Endothelial cell (in vitro differentiated cells): ENCODE measurements at regions not wholly inside any gene's neighbourhood (a gene's known extent, or its start where the extent isn't known, plus 50 kb on each side); places are given as distances from the start of the nearest gene placed in this dataset.

ENCODE experiments used
- DNase-seq: peaks from one replicate; pipeline ENCODE4 v3.0.0; 2021; ENCODE audit warnings: low spot score
- H3K27ac Mint-ChIP-seq: one replicate; pipeline ENCODE4 v1.8.0; 2021; ENCODE audit warnings: mixed read lengths, inconsistent platforms; ENCODE audit not compliant: unreplicated experiment
- H3K27me3 Mint-ChIP-seq: one replicate; pipeline ENCODE4 v1.8.0; 2021; ENCODE audit warnings: mild to moderate bottlenecking, moderate library complexity, mixed read lengths, inconsistent platforms; ENCODE audit not compliant: unreplicated experiment
- H3K36me3 Mint-ChIP-seq: one replicate; pipeline ENCODE4 v1.8.0; 2021; ENCODE audit warnings: mild to moderate bottlenecking, low read depth, mixed read lengths, inconsistent platforms; ENCODE audit not compliant: unreplicated experiment
- H3K4me1 Mint-ChIP-seq: one replicate; pipeline ENCODE4 v1.8.0; 2021; ENCODE audit warnings: mild to moderate bottlenecking, mixed read lengths, inconsistent platforms; ENCODE audit not compliant: unreplicated experiment
- H3K4me3 Mint-ChIP-seq: one replicate; pipeline ENCODE4 v1.8.0; 2021; ENCODE audit warnings: mild to moderate bottlenecking, mixed read lengths, inconsistent platforms; ENCODE audit not compliant: unreplicated experiment
- H3K9me3 Mint-ChIP-seq: one replicate; pipeline ENCODE4 v1.8.0; 2021; ENCODE audit warnings: mixed read lengths, inconsistent platforms; ENCODE audit not compliant: unreplicated experiment
- TF ChIP-seq, protein P1 (sequence below): fragments of 200-600 bp; sonication (generic); IDR thresholded peaks from one replicate; pipeline ENCODE4 v1.5.0; 2021; ENCODE audit warnings: antibody characterized with exemption; ENCODE audit not compliant: unreplicated experiment

DNA sequence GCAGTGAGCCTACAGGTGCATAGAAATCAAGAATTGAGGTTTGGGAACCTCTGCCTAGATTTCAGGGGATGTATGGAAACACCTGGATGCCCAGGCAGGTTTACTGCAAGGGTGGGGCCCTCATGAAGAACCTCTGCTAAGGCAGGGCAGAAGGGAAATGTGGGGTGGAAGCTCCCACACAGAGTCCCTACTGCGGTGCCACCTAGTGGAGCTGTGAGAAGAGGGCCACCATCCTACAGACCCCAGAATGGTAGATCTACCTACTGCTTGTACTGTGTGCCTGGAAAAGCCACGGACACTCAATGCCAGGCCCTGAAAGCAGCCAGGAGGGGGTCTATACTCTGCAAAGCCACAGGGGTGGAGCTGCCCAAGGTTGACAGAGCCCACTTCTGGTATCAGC lies 533.5 kb downstream of the GPAM start:
- no peaks in the 10 kb centered on the region for H3K4me1 Mint-ChIP-seq
- no peak overlapping the region for H3K4me3 Mint-ChIP-seq
- peaks cover 11% of the 10 kb centered on the region for H3K9me3 Mint-ChIP-seq
- peaks cover 1% of the 10 kb centered on the region for H3K27me3 Mint-ChIP-seq
- DNase-seq: no peak
- TF ChIP-seq, protein P1, sequence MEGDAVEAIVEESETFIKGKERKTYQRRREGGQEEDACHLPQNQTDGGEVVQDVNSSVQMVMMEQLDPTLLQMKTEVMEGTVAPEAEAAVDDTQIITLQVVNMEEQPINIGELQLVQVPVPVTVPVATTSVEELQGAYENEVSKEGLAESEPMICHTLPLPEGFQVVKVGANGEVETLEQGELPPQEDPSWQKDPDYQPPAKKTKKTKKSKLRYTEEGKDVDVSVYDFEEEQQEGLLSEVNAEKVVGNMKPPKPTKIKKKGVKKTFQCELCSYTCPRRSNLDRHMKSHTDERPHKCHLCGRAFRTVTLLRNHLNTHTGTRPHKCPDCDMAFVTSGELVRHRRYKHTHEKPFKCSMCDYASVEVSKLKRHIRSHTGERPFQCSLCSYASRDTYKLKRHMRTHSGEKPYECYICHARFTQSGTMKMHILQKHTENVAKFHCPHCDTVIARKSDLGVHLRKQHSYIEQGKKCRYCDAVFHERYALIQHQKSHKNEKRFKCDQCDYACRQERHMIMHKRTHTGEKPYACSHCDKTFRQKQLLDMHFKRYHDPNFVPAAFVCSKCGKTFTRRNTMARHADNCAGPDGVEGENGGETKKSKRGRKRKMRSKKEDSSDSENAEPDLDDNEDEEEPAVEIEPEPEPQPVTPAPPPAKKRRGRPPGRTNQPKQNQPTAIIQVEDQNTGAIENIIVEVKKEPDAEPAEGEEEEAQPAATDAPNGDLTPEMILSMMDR: no peak
- H3K36me3 Mint-ChIP-seq: peaks cover 11% of the 10 kb centered on the region
- no peak overlapping the region for H3K27ac Mint-ChIP-seq

DNA sequence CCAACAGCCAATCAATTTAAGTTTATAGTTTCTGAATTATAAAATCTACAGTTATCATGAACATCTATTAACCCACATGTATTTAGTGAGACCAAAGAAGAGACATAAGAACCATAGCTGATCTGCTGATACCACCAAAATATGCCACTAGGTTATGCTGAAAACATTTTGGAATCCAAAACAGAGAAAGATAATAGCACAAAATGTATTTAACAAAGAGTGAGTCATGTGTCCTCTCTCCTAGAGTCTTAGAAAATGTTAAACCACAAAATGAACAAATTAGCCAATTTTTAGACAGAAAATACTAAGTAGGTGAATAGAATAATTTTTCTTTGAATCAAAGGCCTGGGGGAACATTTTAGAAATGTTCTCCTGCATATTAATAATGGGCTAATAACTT lies 527.5 kb downstream of the GPAM start:
- Mint-ChIP-seq H3K4me3 (no peak overlapping the region), H3K36me3 (no peaks in the 10 kb centered on the region), H3K9me3 (no peaks in the 10 kb centered on the region), H3K27me3 (no peaks in the 10 kb centered on the region), H3K4me1 (no peaks in the 10 kb centered on the region), H3K27ac (no peak overlapping the region)
- DNase-seq: no peak
- TF ChIP-seq, protein P1: no peak

DNA sequence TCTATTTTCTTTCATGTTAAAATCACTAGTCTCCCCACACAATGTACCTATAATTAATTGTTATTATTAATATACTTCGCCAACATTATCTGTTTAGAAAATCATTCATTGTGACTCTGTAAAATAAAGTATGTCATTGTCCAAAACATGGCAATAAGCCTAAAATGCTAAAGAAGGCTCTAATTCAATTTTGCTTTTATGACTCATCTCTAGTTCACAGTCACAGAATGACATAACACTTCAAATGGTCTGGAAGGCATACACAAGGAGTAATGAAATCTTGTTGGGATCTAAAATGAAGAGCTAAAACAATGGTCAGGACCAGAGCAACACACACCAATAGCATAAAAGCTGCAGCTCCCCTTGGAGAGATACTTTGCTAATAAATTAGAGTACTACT lies 505.8 kb downstream of the GPAM start:
- H3K4me1 Mint-ChIP-seq: no peaks in the 10 kb centered on the region
- TF ChIP-seq, protein P1: no peak
- H3K9me3 Mint-ChIP-seq: no peaks in the 10 kb centered on the region
- no peak for DNase-seq
- no peaks in the 10 kb centered on the region for H3K27me3 Mint-ChIP-seq
- no peak overlapping the region for H3K4me3 Mint-ChIP-seq
- no peak overlapping the region for H3K27ac Mint-ChIP-seq
- no peaks in the 10 kb centered on the region for H3K36me3 Mint-ChIP-seq

DNA sequence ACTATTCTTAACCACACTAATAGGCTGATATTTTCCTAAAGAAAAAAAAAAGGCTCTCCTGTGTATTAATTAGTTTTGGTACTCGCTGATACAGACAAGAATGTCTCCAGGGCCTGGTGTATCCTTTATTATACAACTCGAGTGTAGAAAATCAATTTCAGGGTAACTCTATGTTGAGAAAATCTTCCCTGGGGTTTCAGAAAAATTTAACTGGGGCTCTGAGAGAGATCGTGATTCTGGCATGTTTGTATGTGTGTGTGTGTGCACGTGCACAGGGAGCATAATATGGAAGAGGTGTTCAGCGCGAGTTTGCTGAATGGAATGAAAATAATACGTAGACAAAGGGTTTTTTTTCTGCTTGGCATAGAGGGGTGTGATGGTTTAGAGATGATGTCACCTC lies 496.8 kb downstream of the GPAM start:
- no peaks in the 10 kb centered on the region for H3K27me3 Mint-ChIP-seq
- no peaks in the 10 kb centered on the region for H3K4me1 Mint-ChIP-seq
- no peak for DNase-seq
- no peaks in the 10 kb centered on the region for H3K36me3 Mint-ChIP-seq
- H3K9me3 Mint-ChIP-seq: no peaks in the 10 kb centered on the region
- H3K27ac Mint-ChIP-seq: no peak overlapping the region
- H3K4me3 Mint-ChIP-seq: no peak overlapping the region
- TF ChIP-seq, protein P1: no peak

DNA sequence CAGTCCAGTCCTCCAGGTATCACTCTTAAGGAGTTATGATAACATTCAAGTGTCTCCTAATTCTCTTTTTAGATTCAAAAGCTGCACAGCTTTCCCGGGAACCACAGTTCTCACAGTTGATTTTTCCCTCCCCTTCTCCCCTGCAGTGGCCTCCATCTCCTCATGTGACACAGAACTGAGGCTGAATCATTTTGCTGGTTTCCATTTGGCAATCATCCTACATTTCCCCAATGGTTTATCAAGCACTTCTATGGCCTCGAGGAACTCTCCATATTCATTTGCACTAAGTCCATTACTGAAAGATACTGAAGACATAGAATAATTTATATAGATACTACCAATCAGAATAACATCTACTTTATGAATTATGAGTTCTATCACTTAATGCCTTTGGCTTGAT lies 484.9 kb downstream of the GPAM start:
- peaks cover 12% of the 10 kb centered on the region for H3K4me1 Mint-ChIP-seq
- H3K4me3 Mint-ChIP-seq: no peak overlapping the region
- no peaks in the 10 kb centered on the region for H3K36me3 Mint-ChIP-seq
- TF ChIP-seq, protein P1: no peak
- peaks cover 3% of the 10 kb centered on the region for H3K27me3 Mint-ChIP-seq
- DNase-seq: no peak
- H3K9me3 Mint-ChIP-seq: no peaks in the 10 kb centered on the region
- H3K27ac Mint-ChIP-seq: no peak overlapping the region
